ENCODE measurements at regions not wholly inside any gene's neighbourhood (a gene's known extent, or its start where the extent isn't known, plus 50 kb on each side); places are given as distances from the start of the nearest gene placed in this dataset.
"Not testable (repeated sequence)": the region's sequence is repeated elsewhere in the genome, so short reads cannot be mapped to it uniquely, and the experiment has no call there.

DNA sequence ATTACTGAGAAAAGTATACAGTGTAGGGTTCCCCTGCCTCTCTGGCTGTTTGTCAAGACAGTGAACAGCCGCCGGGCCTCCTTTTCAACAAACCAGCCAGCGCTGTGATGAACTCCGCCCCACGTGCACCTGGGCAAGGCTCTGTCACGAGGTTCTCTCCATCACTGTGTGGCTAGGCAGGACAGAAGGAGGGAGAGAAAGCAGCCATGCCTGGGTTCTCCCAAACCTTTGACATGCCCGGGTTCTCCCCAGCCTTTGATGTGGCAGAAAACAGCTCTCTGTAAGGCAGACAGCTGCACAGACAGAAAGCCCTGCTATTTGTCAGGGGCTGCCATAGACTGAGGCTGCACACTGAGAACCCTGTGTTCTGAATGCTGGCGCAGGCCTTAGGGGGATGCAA, 101.4 kb upstream of the TRPM1 start:
- intact Hi-C loops (cut with DNase I): no loop called here
- Histone ChIP-seq H3K36me3 (no peaks in the 10 kb centered on the region), H3K9me3 (no peaks in the 10 kb centered on the region), H3K27me3 (no peaks in the 10 kb centered on the region), H3K27ac (no peak overlapping the region), H3K4me3 (no peak overlapping the region), H3K4me1 (no peaks in the 10 kb centered on the region)
- DNase-seq (ENCODE audit: low spot score in 2 of 2): no peak
- TF ChIP-seq, protein P1, sequence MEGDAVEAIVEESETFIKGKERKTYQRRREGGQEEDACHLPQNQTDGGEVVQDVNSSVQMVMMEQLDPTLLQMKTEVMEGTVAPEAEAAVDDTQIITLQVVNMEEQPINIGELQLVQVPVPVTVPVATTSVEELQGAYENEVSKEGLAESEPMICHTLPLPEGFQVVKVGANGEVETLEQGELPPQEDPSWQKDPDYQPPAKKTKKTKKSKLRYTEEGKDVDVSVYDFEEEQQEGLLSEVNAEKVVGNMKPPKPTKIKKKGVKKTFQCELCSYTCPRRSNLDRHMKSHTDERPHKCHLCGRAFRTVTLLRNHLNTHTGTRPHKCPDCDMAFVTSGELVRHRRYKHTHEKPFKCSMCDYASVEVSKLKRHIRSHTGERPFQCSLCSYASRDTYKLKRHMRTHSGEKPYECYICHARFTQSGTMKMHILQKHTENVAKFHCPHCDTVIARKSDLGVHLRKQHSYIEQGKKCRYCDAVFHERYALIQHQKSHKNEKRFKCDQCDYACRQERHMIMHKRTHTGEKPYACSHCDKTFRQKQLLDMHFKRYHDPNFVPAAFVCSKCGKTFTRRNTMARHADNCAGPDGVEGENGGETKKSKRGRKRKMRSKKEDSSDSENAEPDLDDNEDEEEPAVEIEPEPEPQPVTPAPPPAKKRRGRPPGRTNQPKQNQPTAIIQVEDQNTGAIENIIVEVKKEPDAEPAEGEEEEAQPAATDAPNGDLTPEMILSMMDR (IDR thresholded peaks at IDR 0.05): no peak

DNA sequence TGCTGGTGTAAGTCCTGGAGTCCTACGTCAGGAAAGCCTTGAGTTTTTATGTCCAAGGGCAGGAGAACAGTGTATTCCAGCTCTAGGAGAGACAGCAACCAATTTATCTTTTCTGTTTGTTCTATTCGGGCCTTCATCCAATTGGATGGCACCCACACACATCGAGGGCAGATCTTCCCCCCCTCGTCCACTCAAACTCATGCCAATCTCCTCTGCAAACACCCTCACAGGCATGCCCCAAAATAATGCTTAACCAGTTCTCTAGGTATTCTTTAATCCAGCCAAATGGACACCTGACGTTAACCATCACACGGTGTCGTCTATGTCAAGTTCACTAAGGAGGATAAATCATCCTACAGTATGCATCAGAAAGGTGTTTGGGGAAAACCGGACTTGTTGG, 102.5 kb upstream of the TRPM1 start:
- intact Hi-C loops (cut with DNase I): no loop called here
- no peak overlapping the region for H3K27ac ChIP-seq
- DNase-seq (ENCODE audit: low spot score in 2 of 2): no peak
- TF ChIP-seq, protein P1 (IDR thresholded peaks at IDR 0.05): no peak
- no peaks in the 10 kb centered on the region for H3K36me3 ChIP-seq
- H3K27me3 ChIP-seq: no peaks in the 10 kb centered on the region
- no peaks in the 10 kb centered on the region for H3K4me1 ChIP-seq
- H3K9me3 ChIP-seq: no peaks in the 10 kb centered on the region
- H3K4me3 ChIP-seq: no peak overlapping the region

DNA sequence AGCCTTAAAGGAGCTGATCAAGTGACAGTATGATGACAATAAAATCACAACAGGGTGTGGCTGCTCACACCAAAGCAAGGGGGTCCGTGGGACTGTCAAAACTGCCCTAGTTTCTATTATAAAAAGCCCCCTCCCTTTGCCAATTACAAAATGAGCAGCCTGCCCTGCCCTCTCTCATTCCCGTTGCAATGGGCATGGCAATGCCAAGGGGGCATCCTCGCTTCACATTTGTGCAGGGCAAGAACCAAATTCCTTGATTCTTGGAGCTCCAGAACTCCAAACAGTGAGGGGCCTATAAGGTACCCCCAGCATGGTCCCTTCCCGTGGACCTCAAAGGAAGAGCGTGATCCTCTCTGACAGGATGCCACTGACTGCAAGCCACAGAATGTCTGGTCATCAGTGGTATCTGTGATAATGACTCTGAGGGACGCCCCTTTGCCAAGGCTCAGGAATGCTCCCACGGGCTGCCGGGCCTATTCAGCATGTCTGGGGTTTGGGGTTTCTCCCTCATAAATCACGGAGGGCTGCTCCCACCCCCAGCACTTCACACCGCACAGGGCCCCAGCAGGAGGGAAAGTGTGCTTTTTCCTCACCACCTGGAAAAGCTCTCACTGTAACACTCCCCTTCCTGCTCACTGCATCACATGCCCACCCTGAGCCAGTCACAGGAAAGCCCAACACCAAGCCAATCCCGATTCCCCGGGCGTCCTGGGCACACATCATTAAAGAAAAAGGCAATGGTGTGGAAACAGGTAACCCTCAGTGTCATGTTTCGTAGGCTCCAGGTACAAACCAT, 105.1 kb upstream of the TRPM1 start:
- Histone ChIP-seq H3K4me3 (no peak overlapping the region), H3K4me1 (no peaks in the 10 kb centered on the region), H3K27ac (no peak overlapping the region), H3K27me3 (no peaks in the 10 kb centered on the region), H3K9me3 (peaks cover 0 to 6% of the 10 kb centered on the region in 2 donors), H3K36me3 (no peaks in the 10 kb centered on the region)
- no peak for DNase-seq (ENCODE audit: low spot score in 2 of 2)
- TF ChIP-seq, protein P1 (IDR thresholded peaks at IDR 0.05): peak in 1 of 3 experiments; percentile 31
- intact Hi-C loops (cut with DNase I): no loop called here

DNA sequence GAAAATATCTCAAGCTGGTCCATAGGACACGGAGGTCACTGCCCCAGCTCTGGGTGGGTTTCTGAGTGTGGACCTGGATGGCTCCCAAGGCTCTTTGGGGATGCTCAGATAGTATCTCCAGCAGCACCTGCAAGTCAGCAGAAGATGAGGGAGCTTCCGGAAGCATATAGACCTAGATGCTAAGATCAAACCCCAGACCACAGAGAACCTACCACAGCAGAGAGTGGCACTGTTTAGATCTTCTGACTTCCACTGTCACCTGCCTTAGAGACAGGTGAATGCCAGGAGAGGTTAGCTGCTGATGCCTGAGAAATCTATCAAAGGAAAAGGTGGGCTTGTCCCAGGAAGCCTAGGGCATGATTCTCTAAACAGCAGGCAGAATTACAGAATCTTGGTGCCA, 105.7 kb upstream of the TRPM1 start:
- Histone ChIP-seq H3K4me1 (no peaks in the 10 kb centered on the region), H3K9me3 (peaks cover 0 to 6% of the 10 kb centered on the region in 2 donors), H3K4me3 (no peak overlapping the region), H3K27ac (no peak overlapping the region), H3K27me3 (no peaks in the 10 kb centered on the region), H3K36me3 (no peaks in the 10 kb centered on the region)
- DNase-seq (ENCODE audit: low spot score in 2 of 2): no peak
- intact Hi-C loops (cut with DNase I): no loop called here
- TF ChIP-seq, protein P1 (IDR thresholded peaks at IDR 0.05): no peak

DNA sequence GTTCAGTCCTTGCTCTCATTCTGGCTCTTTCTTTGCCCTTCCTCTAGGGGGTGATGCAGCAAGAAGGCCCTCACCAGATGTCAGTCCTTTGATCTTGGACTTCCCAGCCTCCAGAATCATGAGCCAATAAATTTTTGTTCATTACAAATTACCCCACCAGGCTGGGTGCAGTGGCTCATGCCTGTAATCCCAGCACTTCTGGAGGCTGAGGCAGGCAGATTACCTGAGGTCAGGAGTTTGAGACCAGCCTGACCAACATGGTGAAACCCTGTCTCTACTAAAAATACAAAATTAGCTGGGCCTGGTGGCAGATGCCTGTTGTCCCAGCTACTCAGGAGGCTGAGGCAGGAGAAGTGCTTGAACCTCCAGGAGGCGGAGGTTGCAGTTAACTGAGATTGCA, 106.3 kb upstream of the TRPM1 start:
- H3K27ac ChIP-seq; H3K4me1 ChIP-seq; H3K36me3 ChIP-seq; DNase-seq (ENCODE audit: low spot score in 2 of 2); H3K27me3 ChIP-seq; H3K4me3 ChIP-seq; intact Hi-C loops (cut with DNase I); H3K9me3 ChIP-seq: not testable (repeated sequence)

DNA sequence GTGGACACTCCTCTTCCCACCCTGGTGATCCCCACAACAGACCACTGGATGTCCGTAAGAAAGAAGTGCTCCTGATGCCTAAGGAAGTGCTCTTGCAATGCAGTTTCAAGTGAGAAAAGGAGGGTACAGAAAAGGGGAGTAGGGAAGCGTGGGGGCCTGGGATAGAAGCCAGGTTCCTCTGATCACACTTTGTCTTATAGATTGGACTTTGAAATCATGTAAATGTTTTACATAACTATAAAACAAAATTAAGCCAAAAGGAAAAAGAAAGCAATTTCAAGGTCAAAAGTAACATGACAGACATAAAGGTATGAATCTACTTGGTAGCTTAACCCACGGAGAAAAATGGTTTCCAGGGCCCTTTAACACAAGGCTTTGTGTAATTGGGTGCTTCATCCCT, 107.3 kb upstream of the TRPM1 start:
- H3K36me3 ChIP-seq: no peaks in the 10 kb centered on the region
- TF ChIP-seq, protein P1 (IDR thresholded peaks at IDR 0.05): no peak
- intact Hi-C loops (cut with DNase I): no loop called here

More for the DNA sequence above, 107.3 kb upstream of the TRPM1 start:
- H3K27ac ChIP-seq: no peak overlapping the region
- no peak for DNase-seq (ENCODE audit: low spot score in 2 of 2)
- H3K4me1 ChIP-seq: no peaks in the 10 kb centered on the region
- peaks cover 0 to 6% of the 10 kb centered on the region in 2 donors for H3K9me3 ChIP-seq
- no peak overlapping the region for H3K4me3 ChIP-seq
- no peaks in the 10 kb centered on the region for H3K27me3 ChIP-seq

Data from ascending aorta (tissue), 2 donors.